IMR-90 (cell line): ENCODE measurements at regions not wholly inside any gene's neighbourhood (a gene's known extent, or its start where the extent isn't known, plus 50 kb on each side); places are given as distances from the start of the nearest gene placed in this dataset.

ENCODE experiments used
- ATAC-seq: fragments of 200-7000 bp; cut with Tn5 transposase; 2 replicates; pipeline ENCODE4 v1.9.1; 2020; ENCODE audit warnings: low read depth, mild to moderate bottlenecking, moderate library complexity
- BruUV-seq: library from RNA; stranded (reverse); fragments of 400-500 nt; replicated peaks from 2 replicates; lab custom pipeline; 2021; lab: Mats Ljungman, UMichigan
- CTCF ChIA-PET: fragments of 300-600 bp; formaldehyde crosslinking; extraction: SDS; loops from one replicate; lab custom pipeline; 2021; ENCODE audit warnings: antibody characterized with exemption; lab: Yijun Ruan, JAX
- POLR2A ChIA-PET: fragments of 300-600 bp; sonication (Branson Sonifier 250); formaldehyde crosslinking; loops from one replicate; lab custom pipeline; 2022; ENCODE audit warnings: antibody characterized with exemption; ENCODE audit not compliant: unreplicated experiment; lab: Charles Lee
- DNase-seq: peaks from one replicate; pipeline ENCODE4 v3.0.0; 2013
- H2AFZ ChIP-seq: replicated peaks from 2 replicates; pipeline ENCODE3; 2013; ENCODE audit warnings: low read length, mild to moderate bottlenecking; ENCODE audit not compliant: poor library complexity
- H2AK5ac ChIP-seq: 2 replicates; pipeline ENCODE4 v1.6.1; 2013; ENCODE audit warnings: low read depth, low read length, inconsistent platforms
- H2AK9ac ChIP-seq: replicated peaks from 2 replicates; pipeline ENCODE3; 2013; ENCODE audit warnings: mild to moderate bottlenecking, low read depth, low read length, moderate library complexity; ENCODE audit not compliant: poor library complexity
- H2BK120ac ChIP-seq: 2 replicates; pipeline ENCODE4 v1.6.1; 2013; ENCODE audit warnings: low read depth, low read length, inconsistent platforms
- H2BK15ac ChIP-seq: 3 replicates; pipeline ENCODE4 v1.6.1; 2013; ENCODE audit warnings: low read depth, low read length, inconsistent platforms
- H2BK20ac ChIP-seq: 2 replicates; pipeline ENCODE4 v1.6.1; 2013; ENCODE audit warnings: low read depth, mild to moderate bottlenecking, inconsistent platforms, low read length, moderate library complexity
- H2BK5ac ChIP-seq: 2 replicates; pipeline ENCODE4 v1.6.1; 2013; ENCODE audit warnings: mild to moderate bottlenecking, low read depth, low read length, inconsistent platforms; ENCODE audit not compliant: poor library complexity, severe bottlenecking
- H3K14ac ChIP-seq: replicated peaks from 2 replicates; pipeline ENCODE4 v1.6.1; 2013; ENCODE audit warnings: low read depth, low read length, inconsistent platforms
- H3K18ac ChIP-seq: 2 replicates; pipeline ENCODE4 v1.6.1; 2013; ENCODE audit warnings: low read depth, low read length, control low read depth
- H3K23ac ChIP-seq: 2 replicates; pipeline ENCODE4 v1.6.1; 2013; ENCODE audit warnings: low read depth, low read length, inconsistent platforms
- H3K27ac ChIP-seq: 2 replicates; pipeline ENCODE4 v1.5.1; 2013; ENCODE audit warnings: mild to moderate bottlenecking, control low read depth, low read length; ENCODE audit not compliant: insufficient read depth
- H3K27me3 ChIP-seq: 2 replicates; pipeline ENCODE4 v1.6.1; 2013; ENCODE audit warnings: low read length; ENCODE audit not compliant: control insufficient read depth, insufficient read depth
- H3K36me3 ChIP-seq: 2 replicates; pipeline ENCODE4 v1.6.1; 2013; ENCODE audit warnings: low read length, mixed read lengths; ENCODE audit not compliant: control insufficient read depth, insufficient read depth
- H3K4ac ChIP-seq: 2 replicates; pipeline ENCODE4 v1.6.1; 2013; ENCODE audit warnings: low read depth, low read length, inconsistent platforms
- H3K4me1 ChIP-seq: 2 replicates; pipeline ENCODE4 v1.6.1; 2013; ENCODE audit warnings: low read length, mixed read lengths; ENCODE audit not compliant: control insufficient read depth, insufficient read depth
- H3K4me2 ChIP-seq: 2 replicates; pipeline ENCODE4 v1.6.1; 2013; ENCODE audit warnings: low read depth, mild to moderate bottlenecking, control low read depth, low read length, moderate library complexity
- H3K4me3 ChIP-seq: 2 replicates; pipeline ENCODE4 v1.5.1; 2013; ENCODE audit warnings: low read depth, mild to moderate bottlenecking, control low read depth, low read length, moderate library complexity; ENCODE audit not compliant: insufficient read depth
- H3K56ac ChIP-seq: 2 replicates; pipeline ENCODE4 v1.6.1; 2013; ENCODE audit warnings: low read length, inconsistent platforms; ENCODE audit not compliant: insufficient read depth; ENCODE audit errors: extremely low read depth
- H3K79me1 ChIP-seq, 2 experiments: 2 replicates each; pipeline ENCODE4 v1.6.1; 2013; ENCODE audit warnings: low read length in 2 of 2, inconsistent platforms in 1 of 2, low read depth in 1 of 2
- H3K9ac ChIP-seq: 2 replicates; pipeline ENCODE4 v1.6.1; 2013; ENCODE audit warnings: low read depth, low read length, control low read depth
- H3K9me1 ChIP-seq: 2 replicates; pipeline ENCODE4 v1.6.1; 2013; ENCODE audit warnings: low read length, inconsistent platforms; ENCODE audit not compliant: insufficient read depth
- H3K9me3 ChIP-seq: 2 replicates; pipeline ENCODE4 v1.6.1; 2013; ENCODE audit warnings: low read length; ENCODE audit not compliant: control insufficient read depth, insufficient read depth
- H4K20me1 ChIP-seq: 2 replicates; pipeline ENCODE4 v1.6.1; 2013; ENCODE audit warnings: low read length, inconsistent platforms; ENCODE audit not compliant: insufficient read depth
- H4K5ac ChIP-seq: 2 replicates; pipeline ENCODE4 v1.6.1; 2013; ENCODE audit warnings: mild to moderate bottlenecking, low read depth, low read length, control low read depth
- H4K8ac ChIP-seq, 2 experiments: 2 replicates each; pipeline ENCODE4 v1.6.1; 2013; ENCODE audit warnings: low read depth in 2 of 2, low read length in 2 of 2, control low read depth in 1 of 2, inconsistent platforms in 1 of 2
- H4K91ac ChIP-seq: 2 replicates; pipeline ENCODE4 v1.6.1; 2013; ENCODE audit warnings: low read depth, low read length, inconsistent platforms; ENCODE audit not compliant: insufficient read depth
- BHLHE40 ChIP-seq: fragments of 150-350 bp; IDR thresholded peaks from 2 replicates; pipeline ENCODE4 v1.6.1; 2016; ENCODE audit warnings: mild to moderate bottlenecking, low read depth, low read length
- CEBPB ChIP-seq: IDR thresholded peaks from 2 replicates; pipeline ENCODE4 v1.6.1; 2012; ENCODE audit warnings: low read depth, low read length, improper control_type of control experiment
- CHD1 ChIP-seq: IDR thresholded peaks from 2 replicates; pipeline ENCODE4 v1.6.1; 2012; ENCODE audit warnings: low read depth, low read length, improper control_type of control experiment
- MAFK ChIP-seq: IDR thresholded peaks from 2 replicates; pipeline ENCODE4 v1.6.1; 2012; ENCODE audit warnings: low read depth, low read length, improper control_type of control experiment
- MAZ ChIP-seq: IDR thresholded peaks from 2 replicates; pipeline ENCODE4 v1.6.1; 2012; ENCODE audit warnings: low read depth, mild to moderate bottlenecking, low read length, improper control_type of control experiment, moderate library complexity, borderline replicate concordance
- MXI1 ChIP-seq: IDR thresholded peaks from 2 replicates; pipeline ENCODE4 v1.6.1; 2012; ENCODE audit warnings: low read depth, mild to moderate bottlenecking, low read length, moderate library complexity, borderline replicate concordance
- NFE2L2 ChIP-seq: fragments of 150-350 bp; IDR thresholded peaks from 2 replicates; pipeline ENCODE4 v1.6.1; 2016; ENCODE audit warnings: low read depth, mild to moderate bottlenecking, low read length
- RAD21 ChIP-seq: IDR thresholded peaks from 2 replicates; pipeline ENCODE4 v1.6.1; 2012; ENCODE audit warnings: low read length, improper control_type of control experiment
- RCOR1 ChIP-seq: IDR thresholded peaks from 2 replicates; pipeline ENCODE4 v1.6.1; 2012; ENCODE audit warnings: mild to moderate bottlenecking, low read length, improper control_type of control experiment; ENCODE audit not compliant: insufficient replicate concordance
- RFX5 ChIP-seq: IDR thresholded peaks from 2 replicates; pipeline ENCODE4 v1.8.0; 2012; ENCODE audit warnings: low read depth, mild to moderate bottlenecking, low read length, moderate library complexity
- SMC3 ChIP-seq: fragments of 150-350 bp; IDR thresholded peaks from 2 replicates; pipeline ENCODE4 v1.6.1; 2016; ENCODE audit warnings: low read depth, mild to moderate bottlenecking, antibody characterized with exemption, low read length, moderate library complexity
- WGBS, 2 experiments: methylation state at CpG; one replicate each; pipeline versions ENCODE4 v1.1.5 to v1.1.7; 2013; ENCODE audit warnings: missing lambda C conversion rate in 2 of 2; ENCODE audit not compliant: insufficient read length in 1 of 2; ENCODE audit errors: extremely low coverage in 2 of 2; 5-methylcytosine and 5-hydroxymethylcytosine counted together
- dilution Hi-C: fragments of 300-500 bp; cut with HindIII; formaldehyde crosslinking; loops from one replicate; pipeline ENCODE4 v1.14.3; 2018; ENCODE audit warnings: low sequenced_read_pairs; ENCODE audit not compliant: unreplicated experiment
- in situ Hi-C: fragments of 300-500 bp; cut with MboI; formaldehyde crosslinking; loops from 3 replicates; pipeline ENCODE4 v1.14.3; 2019; ENCODE audit warnings: low sequenced_read_pairs, inconsistent platforms, mixed read lengths
- intact Hi-C: fragments of 100-400 bp; cut with micrococcal nuclease; formaldehyde crosslinking; loops from 2 replicates; pipeline ENCODE4 v1.10.0; 2022
- TF ChIP-seq, protein P1 (sequence below): fragments of 150-350 bp; IDR thresholded peaks from 2 replicates; pipeline ENCODE4 v1.6.1; 2016; ENCODE audit warnings: low read depth, mild to moderate bottlenecking, low read length, moderate library complexity, borderline replicate concordance
- TF ChIP-seq, protein P2 (sequence below): fragments of 150-350 bp; IDR thresholded peaks from 2 replicates; pipeline ENCODE4 v1.6.1; 2017; ENCODE audit warnings: mild to moderate bottlenecking, antibody characterized with exemption, low read length, low read depth
- TF ChIP-seq, protein P3 (sequence below): conservative IDR thresholded peaks from 2 replicates; pipeline ENCODE4 v1.5.1; 2012; ENCODE audit warnings: mild to moderate bottlenecking, low read depth, low read length, improper control_type of control experiment

DNA sequence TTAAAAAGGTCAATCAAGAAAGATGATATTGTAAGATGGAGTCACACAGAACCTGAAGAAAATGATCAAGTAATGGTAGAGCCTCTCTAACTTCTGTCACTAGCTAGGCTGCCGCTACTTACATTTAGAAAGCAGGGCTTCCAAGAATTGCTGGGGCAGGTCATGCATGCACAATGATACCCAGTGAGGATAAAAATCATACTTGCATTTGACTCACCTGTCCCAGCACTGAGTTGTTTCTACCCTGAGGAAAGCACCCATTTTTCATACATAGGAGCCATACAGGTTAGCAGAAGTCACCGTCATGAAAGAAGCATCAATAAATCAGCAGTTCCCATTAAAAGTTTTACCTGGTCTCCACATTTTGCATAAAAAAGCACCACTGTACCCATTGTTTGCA is 662.3 kb upstream of the FANCL start:
- no peak overlapping the region for H3K23ac ChIP-seq
- H2BK15ac ChIP-seq = no peak overlapping the region
- CTCF ChIA-PET = no interaction called here
- no peak overlapping the region for H3K56ac ChIP-seq
- no peak overlapping the region for H2BK5ac ChIP-seq
- no peaks in the 10 kb centered on the region for H3K36me3 ChIP-seq
- no peak overlapping the region for H4K8ac ChIP-seq
- no TSS peak for BruUV-seq
- intact Hi-C loops (no loop called here), dilution Hi-C loops (no loop called here), in situ Hi-C loops (no loop called here)
- H3K27me3 ChIP-seq = no peaks in the 10 kb centered on the region
- no peak overlapping the region for H2BK120ac ChIP-seq
- H3K9me1 ChIP-seq = peaks cover 4% of the 10 kb centered on the region
- no peak overlapping the region for H3K4me2 ChIP-seq
- no peak overlapping the region for H2AFZ ChIP-seq
- no peak overlapping the region for H3K18ac ChIP-seq
- H2BK20ac ChIP-seq = no peak overlapping the region
- H3K9me3 ChIP-seq = no peaks in the 10 kb centered on the region
- DNase-seq = no peak
- ATAC-seq = no peak
- WGBS, 2 experiments = 80% methylated on average over 1 of the region's 2 CpGs; no CpG with 5 or more reads in 1 of the 2 experiments
- no peak overlapping the region for H3K9ac ChIP-seq
- H4K20me1 ChIP-seq = no peaks in the 10 kb centered on the region
- H3K4me3 ChIP-seq = no peak overlapping the region
- POLR2A ChIA-PET = no interaction called here
- no peak overlapping the region for H2AK5ac ChIP-seq
- H3K4ac ChIP-seq = no peak overlapping the region
- TF ChIP-seq RFX5 (no peak), CHD1 (no peak), RCOR1 (no peak), SMC3 (no peak), NFE2L2 (no peak), RAD21 (no peak), BHLHE40 (no peak), CEBPB (no peak), MAZ (no peak), MXI1 (no peak), MAFK (no peak)
- TF ChIP-seq, protein P1, sequence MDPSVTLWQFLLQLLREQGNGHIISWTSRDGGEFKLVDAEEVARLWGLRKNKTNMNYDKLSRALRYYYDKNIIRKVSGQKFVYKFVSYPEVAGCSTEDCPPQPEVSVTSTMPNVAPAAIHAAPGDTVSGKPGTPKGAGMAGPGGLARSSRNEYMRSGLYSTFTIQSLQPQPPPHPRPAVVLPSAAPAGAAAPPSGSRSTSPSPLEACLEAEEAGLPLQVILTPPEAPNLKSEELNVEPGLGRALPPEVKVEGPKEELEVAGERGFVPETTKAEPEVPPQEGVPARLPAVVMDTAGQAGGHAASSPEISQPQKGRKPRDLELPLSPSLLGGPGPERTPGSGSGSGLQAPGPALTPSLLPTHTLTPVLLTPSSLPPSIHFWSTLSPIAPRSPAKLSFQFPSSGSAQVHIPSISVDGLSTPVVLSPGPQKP = no peak
- TF ChIP-seq, protein P2, sequence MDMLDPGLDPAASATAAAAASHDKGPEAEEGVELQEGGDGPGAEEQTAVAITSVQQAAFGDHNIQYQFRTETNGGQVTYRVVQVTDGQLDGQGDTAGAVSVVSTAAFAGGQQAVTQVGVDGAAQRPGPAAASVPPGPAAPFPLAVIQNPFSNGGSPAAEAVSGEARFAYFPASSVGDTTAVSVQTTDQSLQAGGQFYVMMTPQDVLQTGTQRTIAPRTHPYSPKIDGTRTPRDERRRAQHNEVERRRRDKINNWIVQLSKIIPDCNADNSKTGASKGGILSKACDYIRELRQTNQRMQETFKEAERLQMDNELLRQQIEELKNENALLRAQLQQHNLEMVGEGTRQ = no peak
- TF ChIP-seq, protein P3, sequence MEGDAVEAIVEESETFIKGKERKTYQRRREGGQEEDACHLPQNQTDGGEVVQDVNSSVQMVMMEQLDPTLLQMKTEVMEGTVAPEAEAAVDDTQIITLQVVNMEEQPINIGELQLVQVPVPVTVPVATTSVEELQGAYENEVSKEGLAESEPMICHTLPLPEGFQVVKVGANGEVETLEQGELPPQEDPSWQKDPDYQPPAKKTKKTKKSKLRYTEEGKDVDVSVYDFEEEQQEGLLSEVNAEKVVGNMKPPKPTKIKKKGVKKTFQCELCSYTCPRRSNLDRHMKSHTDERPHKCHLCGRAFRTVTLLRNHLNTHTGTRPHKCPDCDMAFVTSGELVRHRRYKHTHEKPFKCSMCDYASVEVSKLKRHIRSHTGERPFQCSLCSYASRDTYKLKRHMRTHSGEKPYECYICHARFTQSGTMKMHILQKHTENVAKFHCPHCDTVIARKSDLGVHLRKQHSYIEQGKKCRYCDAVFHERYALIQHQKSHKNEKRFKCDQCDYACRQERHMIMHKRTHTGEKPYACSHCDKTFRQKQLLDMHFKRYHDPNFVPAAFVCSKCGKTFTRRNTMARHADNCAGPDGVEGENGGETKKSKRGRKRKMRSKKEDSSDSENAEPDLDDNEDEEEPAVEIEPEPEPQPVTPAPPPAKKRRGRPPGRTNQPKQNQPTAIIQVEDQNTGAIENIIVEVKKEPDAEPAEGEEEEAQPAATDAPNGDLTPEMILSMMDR = no peak
- no peak overlapping the region for H4K91ac ChIP-seq
- H3K4me1 ChIP-seq = peaks cover 7% of the 10 kb centered on the region
- no peak overlapping the region for H2AK9ac ChIP-seq
- no peaks in the 10 kb centered on the region for H3K79me1 ChIP-seq
- H3K27ac ChIP-seq = no peak overlapping the region
- H3K14ac ChIP-seq = no peak overlapping the region
- H4K5ac ChIP-seq = no peak overlapping the region
